ENCODE measurements at regions not wholly inside any gene's neighbourhood (a gene's known extent, or its start where the extent isn't known, plus 50 kb on each side); places are given as distances from the start of the nearest gene placed in this dataset.
A peak's percentile ranks its signal among the peaks of the same experiment; 100 is the strongest.

- WGBS, 2 experiments (ENCODE audit: extremely low coverage in 2 of 2, insufficient read length in 1 of 2) = no CpG with 5 or more reads among the region's 1 CpG
- H3K23ac ChIP-seq (ENCODE audit: low read depth, low read length) = no peak overlapping the region
- H3K27ac ChIP-seq (ENCODE audit: insufficient read depth, low read length) = no peak overlapping the region
- no peaks in the 10 kb centered on the region for H3K79me1 ChIP-seq (ENCODE audit: low read depth in 1 of 2, low read length in 2 of 2)
- H2BK120ac ChIP-seq (ENCODE audit: low read depth, low read length) = no peak overlapping the region
- no peak overlapping the region for H3K18ac ChIP-seq (ENCODE audit: low read depth, low read length)
- no peaks in the 10 kb centered on the region for H3K36me3 ChIP-seq (ENCODE audit: control insufficient read depth, insufficient read depth, low read length)
- dilution Hi-C loops (cut with HindIII; ENCODE audit: low sequenced_read_pairs, unreplicated experiment) = no loop called here
- H2BK5ac ChIP-seq (ENCODE audit: low read depth, low read length, poor library complexity, severe bottlenecking) = no peak overlapping the region
- no peak overlapping the region for H2BK20ac ChIP-seq (ENCODE audit: low read depth, low read length)
- no peak overlapping the region for H3K56ac ChIP-seq (ENCODE audit: extremely low read depth, insufficient read depth, low read length)
- DNase-seq = no peak
- H2AK5ac ChIP-seq (ENCODE audit: low read depth, low read length) = no peak overlapping the region
- H4K8ac ChIP-seq (ENCODE audit: low read depth in 2 of 2, low read length in 2 of 2) = no peak overlapping the region
- H3K4ac ChIP-seq (ENCODE audit: low read depth, low read length) = no peak overlapping the region
- H2AFZ ChIP-seq (replicated peaks; ENCODE audit: low read length, poor library complexity) = no peak overlapping the region
- no peak overlapping the region for H3K9ac ChIP-seq (ENCODE audit: low read depth, low read length)
- CTCF ChIA-PET = no interaction called here
- no peaks in the 10 kb centered on the region for H3K27me3 ChIP-seq (ENCODE audit: control insufficient read depth, insufficient read depth, low read length)
- no TSS peak for BruUV-seq (replicated peaks)
- no peak overlapping the region for H4K91ac ChIP-seq (ENCODE audit: insufficient read depth, low read depth, low read length)
- no peak for ATAC-seq (ENCODE audit: low read depth)
- no peaks in the 10 kb centered on the region for H3K9me3 ChIP-seq (ENCODE audit: control insufficient read depth, insufficient read depth, low read length)
- H2AK9ac ChIP-seq (replicated peaks; ENCODE audit: low read depth, low read length, poor library complexity) = no peak overlapping the region
- intact Hi-C loops (cut with micrococcal nuclease) = no loop called here
- no peaks in the 10 kb centered on the region for H4K20me1 ChIP-seq (ENCODE audit: insufficient read depth, low read length)
- H2BK15ac ChIP-seq (ENCODE audit: low read depth, low read length) = no peak overlapping the region
- H3K9me1 ChIP-seq (ENCODE audit: insufficient read depth, low read length) = no peaks in the 10 kb centered on the region
- no peak overlapping the region for H3K4me3 ChIP-seq (ENCODE audit: insufficient read depth, low read depth, low read length)
- H4K5ac ChIP-seq (ENCODE audit: low read depth, low read length) = no peak overlapping the region
- POLR2A ChIA-PET (ENCODE audit: unreplicated experiment) = no interaction called here
- H3K14ac ChIP-seq (replicated peaks; ENCODE audit: low read depth, low read length) = no peak overlapping the region
- TF ChIP-seq FOS (IDR thresholded peaks at IDR 0.05; ENCODE audit: low read depth, low read length) (no peak), MXI1 (IDR thresholded peaks at IDR 0.05; ENCODE audit: borderline replicate concordance, low read depth, low read length) (no peak), RFX5 (IDR thresholded peaks at IDR 0.05; ENCODE audit: low read depth, low read length) (no peak), RCOR1 (IDR thresholded peaks at IDR 0.05; ENCODE audit: insufficient replicate concordance, low read length) (no peak), POLR2A (IDR thresholded peaks at IDR 0.05; ENCODE audit: low read depth, low read length) (no peak), CTCF (conservative IDR thresholded peaks at IDR 0.05; ENCODE audit: low read depth, low read length) (no peak), MAZ (IDR thresholded peaks at IDR 0.05; ENCODE audit: borderline replicate concordance, low read depth, low read length) (no peak), CEBPB (IDR thresholded peaks at IDR 0.05; ENCODE audit: low read depth, low read length) (peak; percentile 69), BHLHE40 (IDR thresholded peaks at IDR 0.05; ENCODE audit: low read depth, low read length) (no peak)
- H3K4me1 ChIP-seq (ENCODE audit: control insufficient read depth, insufficient read depth, low read length) = no peaks in the 10 kb centered on the region
- no peak overlapping the region for H3K4me2 ChIP-seq (ENCODE audit: low read depth, low read length)
- in situ Hi-C loops (cut with MboI; ENCODE audit: low sequenced_read_pairs) = no loop called here
These were observed 436.3 kb upstream of the MAGEB18 start for GRCh38 chrX:25701876-25702275.

Measured in IMR-90 (cell line).